Activated CD4-positive, alpha-beta T cell treated with anti-CD3 and anti-CD28 coated beads, Interleukin-2, Interleukin-6, amounts not matched to agents 100 ng/mL and 50 ng/mL, durations not matched to agents 16 hours and 8 hours (primary cell): ENCODE measurements at regions not wholly inside any gene's neighbourhood (a gene's known extent, or its start where the extent isn't known, plus 50 kb on each side); places are given as distances from the start of the nearest gene placed in this dataset.
"Not testable (repeated sequence)": the region's sequence is repeated elsewhere in the genome, so short reads cannot be mapped to it uniquely, and the experiment has no call there.

Experiments used
- DNase-seq: peaks from one replicate; pipeline ENCODE4 v3.0.0-alpha.2; 2020

- no peak for DNase-seq
Measured at GRCh38 chr16:65392806-65393565, 271.1 kb upstream of the CDH11 start.

GRCh38 chr16:65388592-65388991, 266.7 kb upstream of the CDH11 start:
- DNase-seq = no peak

- no peak for DNase-seq
Measured at GRCh38 chr16:65386672-65387071, 264.8 kb upstream of the CDH11 start.

- no peak for DNase-seq
Measured at GRCh38 chr16:65384441-65384840, 262.6 kb upstream of the CDH11 start.

- no peak for DNase-seq
Measured at GRCh38 chr16:65377195-65377594, 255.3 kb upstream of the CDH11 start.

GRCh38 chr16:65376601-65377000, 254.7 kb upstream of the CDH11 start:
- DNase-seq = no peak

GRCh38 chr16:65375651-65376050, 253.8 kb upstream of the CDH11 start:
- no peak for DNase-seq

GRCh38 chr16:65373097-65373496, 251.2 kb upstream of the CDH11 start:
- no peak for DNase-seq

GRCh38 chr16:65372171-65372570, 250.3 kb upstream of the CDH11 start:
- no peak for DNase-seq

- DNase-seq = no peak
Measured at GRCh38 chr16:65365732-65366715, 244.2 kb upstream of the CDH11 start.

- DNase-seq = not testable (repeated sequence)
Measured at GRCh38 chr16:65356721-65357120, 234.9 kb upstream of the CDH11 start.

- DNase-seq = no peak
Measured at GRCh38 chr16:65355706-65356105, 233.8 kb upstream of the CDH11 start.

GRCh38 chr16:65353183-65353582, 231.3 kb upstream of the CDH11 start:
- no peak for DNase-seq

GRCh38 chr16:65349626-65350025, 227.8 kb upstream of the CDH11 start:
- DNase-seq = no peak

- DNase-seq = no peak
Measured at GRCh38 chr16:65343556-65343955, 221.7 kb upstream of the CDH11 start.

- DNase-seq = no peak
Measured at GRCh38 chr16:65342231-65342866, 220.5 kb upstream of the CDH11 start.

GRCh38 chr16:65339062-65339461, 217.2 kb upstream of the CDH11 start:
- DNase-seq = no peak

- DNase-seq = no peak
Measured at GRCh38 chr16:65336160-65336559, 214.3 kb upstream of the CDH11 start.

GRCh38 chr16:65334081-65334480, 212.2 kb upstream of the CDH11 start:
- DNase-seq = no peak

- DNase-seq = no peak
Measured at GRCh38 chr16:65333283-65333682, 211.4 kb upstream of the CDH11 start.

GRCh38 chr16:65327346-65327745, 205.5 kb upstream of the CDH11 start:
- DNase-seq = no peak

- no peak for DNase-seq
Measured at GRCh38 chr16:65323655-65324237, 201.9 kb upstream of the CDH11 start.

GRCh38 chr16:65319621-65320231, 197.9 kb upstream of the CDH11 start:
- DNase-seq = no peak
